AG09309 (cell line): ENCODE measurements at regions not wholly inside any gene's neighbourhood (a gene's known extent, or its start where the extent isn't known, plus 50 kb on each side); places are given as distances from the start of the nearest gene placed in this dataset.

Experiments used
- DNase-seq: peaks from one replicate; pipeline ENCODE4 v3.0.0-alpha.2; 2010; ENCODE audit warnings: low read depth
- H3K4me3 ChIP-seq: 2 replicates; pipeline ENCODE4 v1.5.1; 2011; ENCODE audit warnings: mild to moderate bottlenecking, low read depth, low read length, moderate library complexity; ENCODE audit not compliant: control insufficient read depth
- TF ChIP-seq, protein P1 (sequence below): IDR thresholded peaks from 2 replicates; pipeline ENCODE4 v1.5.1; 2011; ENCODE audit warnings: mild to moderate bottlenecking, low read depth, low read length, inconsistent platforms; ENCODE audit not compliant: insufficient read depth, control insufficient read depth; ENCODE audit errors: missing control alignments

DNA sequence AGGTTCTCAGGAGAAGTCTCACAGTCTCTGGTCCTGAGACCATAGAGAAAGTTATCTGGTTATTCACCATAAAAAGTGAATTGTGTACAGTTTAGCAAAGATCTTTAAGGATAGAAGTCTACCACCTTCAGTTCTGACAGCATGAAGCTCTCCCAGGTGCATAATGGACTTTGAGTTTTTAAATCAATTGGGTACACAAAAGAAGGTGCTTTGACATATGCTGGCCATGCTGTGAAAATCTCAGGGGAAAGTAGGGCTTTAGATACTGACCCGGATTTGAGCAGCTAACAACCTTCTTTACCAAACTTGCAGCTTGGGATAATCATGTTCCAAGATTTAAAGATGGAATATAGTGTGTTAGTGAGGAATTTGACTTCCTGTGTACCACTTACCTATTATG is 264.2 kb downstream of the ZSWIM6 start:
- no peak overlapping the region for H3K4me3 ChIP-seq
- no peak for DNase-seq
- TF ChIP-seq, protein P1, sequence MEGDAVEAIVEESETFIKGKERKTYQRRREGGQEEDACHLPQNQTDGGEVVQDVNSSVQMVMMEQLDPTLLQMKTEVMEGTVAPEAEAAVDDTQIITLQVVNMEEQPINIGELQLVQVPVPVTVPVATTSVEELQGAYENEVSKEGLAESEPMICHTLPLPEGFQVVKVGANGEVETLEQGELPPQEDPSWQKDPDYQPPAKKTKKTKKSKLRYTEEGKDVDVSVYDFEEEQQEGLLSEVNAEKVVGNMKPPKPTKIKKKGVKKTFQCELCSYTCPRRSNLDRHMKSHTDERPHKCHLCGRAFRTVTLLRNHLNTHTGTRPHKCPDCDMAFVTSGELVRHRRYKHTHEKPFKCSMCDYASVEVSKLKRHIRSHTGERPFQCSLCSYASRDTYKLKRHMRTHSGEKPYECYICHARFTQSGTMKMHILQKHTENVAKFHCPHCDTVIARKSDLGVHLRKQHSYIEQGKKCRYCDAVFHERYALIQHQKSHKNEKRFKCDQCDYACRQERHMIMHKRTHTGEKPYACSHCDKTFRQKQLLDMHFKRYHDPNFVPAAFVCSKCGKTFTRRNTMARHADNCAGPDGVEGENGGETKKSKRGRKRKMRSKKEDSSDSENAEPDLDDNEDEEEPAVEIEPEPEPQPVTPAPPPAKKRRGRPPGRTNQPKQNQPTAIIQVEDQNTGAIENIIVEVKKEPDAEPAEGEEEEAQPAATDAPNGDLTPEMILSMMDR = no peak

DNA sequence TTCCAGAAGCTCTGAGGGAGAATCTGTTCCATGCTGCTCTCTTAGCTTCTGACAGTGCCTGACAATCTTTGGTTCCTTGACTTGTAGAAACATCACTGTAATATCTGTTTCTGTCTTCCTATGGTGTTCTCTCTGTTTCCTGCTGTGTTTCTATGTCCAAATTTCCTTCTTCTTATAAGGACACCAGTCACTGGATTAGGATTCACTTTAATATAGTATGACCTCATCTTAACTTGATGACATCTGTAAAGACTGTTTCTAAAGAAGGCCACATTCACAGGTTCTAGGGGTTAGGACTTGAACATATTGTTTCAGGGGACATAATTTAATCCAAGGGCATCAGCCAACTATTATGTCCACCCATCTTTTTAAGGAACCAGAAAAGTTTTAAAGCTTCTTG is 265.6 kb downstream of the ZSWIM6 start:
- DNase-seq = no peak
- TF ChIP-seq, protein P1 = no peak
- no peak overlapping the region for H3K4me3 ChIP-seq

DNA sequence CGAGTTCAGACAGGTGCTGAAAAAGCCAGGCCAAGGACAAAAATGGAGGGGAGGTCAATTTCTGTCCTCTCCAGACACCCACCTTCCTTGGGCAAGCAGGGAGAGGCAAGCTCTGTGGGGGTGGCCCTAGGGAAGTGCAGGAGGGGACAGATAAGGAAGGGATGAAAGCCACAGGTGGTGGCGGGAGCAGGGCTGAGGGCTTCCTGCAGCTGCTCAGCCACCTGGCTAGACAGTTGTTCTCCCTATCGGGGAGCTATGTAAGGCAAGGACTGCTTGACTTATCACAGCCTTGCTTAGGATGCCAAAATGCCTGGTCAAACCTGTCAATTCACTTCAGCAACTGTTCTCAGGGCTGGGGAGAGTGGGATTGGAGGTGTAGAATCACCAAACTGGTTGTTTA is 266.1 kb downstream of the ZSWIM6 start:
- no peak for DNase-seq
- H3K4me3 ChIP-seq = no peak overlapping the region
- TF ChIP-seq, protein P1 = no peak

DNA sequence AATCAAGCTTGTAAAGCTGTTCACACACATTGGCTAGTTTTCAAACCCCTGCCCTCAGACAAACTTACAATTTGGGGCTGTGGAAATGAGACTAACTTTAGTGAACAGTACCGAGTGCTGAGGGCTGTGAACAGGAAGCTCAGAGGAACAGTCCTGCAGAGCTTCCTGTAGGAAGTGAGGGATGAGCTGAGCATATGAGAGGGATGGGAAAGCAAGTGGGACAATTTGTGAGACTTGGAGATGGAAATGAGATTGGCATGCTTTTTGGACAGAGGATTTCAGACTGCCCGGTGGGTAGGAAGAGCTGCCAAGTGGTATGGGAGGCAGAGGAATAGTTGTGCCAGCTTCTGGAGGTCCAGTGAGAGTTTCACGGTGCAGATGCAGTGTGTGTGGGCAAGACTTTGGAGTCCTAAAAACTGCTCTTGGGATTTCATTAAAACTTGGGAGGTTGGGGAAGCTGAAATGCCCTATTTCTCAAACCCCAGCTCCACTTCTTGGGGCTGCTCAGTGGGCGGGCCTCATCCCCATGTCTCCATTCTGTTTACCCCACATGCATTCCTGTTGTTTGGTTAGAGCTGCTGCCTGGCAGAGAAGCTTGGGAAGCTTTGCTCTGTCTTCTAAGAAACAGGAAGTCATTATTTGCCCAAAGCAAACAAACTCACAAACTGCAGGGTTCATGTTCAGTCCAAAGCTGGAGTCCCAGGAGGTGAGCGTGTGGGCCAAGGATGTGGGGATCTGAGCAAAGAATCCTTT is 267.5 kb downstream of the ZSWIM6 start:
- no peak for DNase-seq
- TF ChIP-seq, protein P1 = no peak
- no peak overlapping the region for H3K4me3 ChIP-seq

DNA sequence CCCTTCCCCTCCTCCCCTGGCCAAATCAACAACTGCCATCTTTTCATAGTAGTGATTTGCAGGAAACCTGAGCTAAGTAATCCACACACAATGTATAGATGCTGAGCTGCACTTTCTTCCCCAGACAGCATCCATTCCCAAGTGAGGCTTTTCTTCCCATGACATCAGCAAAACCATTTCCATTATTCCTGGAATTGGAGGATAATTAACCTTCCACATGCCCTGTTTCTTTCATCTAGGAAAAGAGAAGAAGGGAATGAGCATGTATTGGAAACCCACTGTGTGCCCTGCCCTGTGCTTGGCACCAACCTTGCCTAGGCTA is 268.0 kb downstream of the ZSWIM6 start:
- TF ChIP-seq, protein P1 = no peak
- no peak for DNase-seq
- no peak overlapping the region for H3K4me3 ChIP-seq

DNA sequence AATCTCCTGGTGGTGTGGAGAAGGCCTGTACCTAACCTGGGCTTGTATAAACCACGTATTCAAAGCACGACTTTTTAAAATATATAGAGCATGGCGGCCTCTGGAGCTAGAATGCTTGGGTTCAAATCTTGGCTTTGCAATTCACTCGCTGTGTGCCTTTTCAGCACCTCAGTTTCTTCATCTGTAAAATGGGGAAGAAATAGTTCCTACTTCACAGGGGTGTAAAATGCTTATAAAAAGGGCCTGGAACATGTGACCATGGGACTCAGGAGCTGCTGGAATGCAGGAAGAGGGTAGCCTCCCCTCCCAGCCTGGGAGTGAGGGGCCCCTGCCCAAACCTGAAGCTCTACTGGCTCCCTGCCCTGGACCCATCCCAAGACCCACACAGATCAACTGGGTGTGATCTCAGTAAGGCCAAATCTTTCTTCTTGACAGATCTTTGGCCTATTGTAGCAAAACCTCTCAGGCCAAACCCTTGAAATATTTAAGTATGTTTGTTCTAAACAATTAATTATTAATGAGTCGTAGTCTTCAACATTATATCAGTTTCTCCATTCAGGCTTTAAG is 269.0 kb downstream of the ZSWIM6 start:
- DNase-seq = no peak
- TF ChIP-seq, protein P1 = no peak
- H3K4me3 ChIP-seq = no peak overlapping the region
